Activated T-helper 2 cell treated with anti-CD3 and anti-CD28 coated beads, Interferon-gamma antibody, Interleukin-2, Interleukin-4, amounts not matched to agents 10 μg/mL and 5 μg/mL and 100 μg/mL, durations not matched to agents 14 hours and 24 hours and 36 hours (primary cell): ENCODE measurements at regions not wholly inside any gene's neighbourhood (a gene's known extent, or its start where the extent isn't known, plus 50 kb on each side); places are given as distances from the start of the nearest gene placed in this dataset.
"Not testable (repeated sequence)": the region's sequence is repeated elsewhere in the genome, so short reads cannot be mapped to it uniquely, and the experiment has no call there.

Source experiments
- DNase-seq: peaks from one replicate; pipeline ENCODE4 v3.0.0; 2021; ENCODE audit warnings: low spot score
- H3K27ac Mint-ChIP-seq: one replicate; pipeline ENCODE4 v1.8.0; 2021; ENCODE audit warnings: mixed read lengths
- H3K27me3 Mint-ChIP-seq: one replicate; pipeline ENCODE4 v1.8.0; 2021; ENCODE audit warnings: low read depth, mixed read lengths
- H3K36me3 Mint-ChIP-seq: one replicate; pipeline ENCODE4 v1.8.0; 2021; ENCODE audit warnings: low read depth, mixed read lengths
- H3K4me1 Mint-ChIP-seq: one replicate; pipeline ENCODE4 v1.8.0; 2021; ENCODE audit warnings: low read depth, mixed read lengths
- H3K4me3 Mint-ChIP-seq: one replicate; pipeline ENCODE4 v1.8.0; 2021; ENCODE audit warnings: low read depth, mild to moderate bottlenecking, moderate library complexity, mixed read lengths
- H3K9me3 Mint-ChIP-seq: one replicate; pipeline ENCODE4 v1.8.0; 2021; ENCODE audit warnings: mixed read lengths
- intact Hi-C: fragments of 100-400 bp; cut with micrococcal nuclease; formaldehyde crosslinking; loops from one replicate; pipeline ENCODE4 v1.15.1; 2023

- H3K9me3 Mint-ChIP-seq = peaks cover 43% of the 10 kb centered on the region
- H3K4me3 Mint-ChIP-seq = no peak overlapping the region
- intact Hi-C loops = no loop called here
- H3K27ac Mint-ChIP-seq = no peak overlapping the region
- no peak for DNase-seq
- no peaks in the 10 kb centered on the region for H3K4me1 Mint-ChIP-seq
- no peaks in the 10 kb centered on the region for H3K27me3 Mint-ChIP-seq
- no peaks in the 10 kb centered on the region for H3K36me3 Mint-ChIP-seq
Observed at GRCh38 chr2:116238511-116238910, 1576.0 kb upstream of the DDX18 start.

GRCh38 chr2:116250376-116250775, 1564.1 kb upstream of the DDX18 start:
- no peaks in the 10 kb centered on the region for H3K27me3 Mint-ChIP-seq
- no peaks in the 10 kb centered on the region for H3K36me3 Mint-ChIP-seq
- H3K9me3 Mint-ChIP-seq = peaks cover 45% of the 10 kb centered on the region
- intact Hi-C loops = no loop called here
- no peak overlapping the region for H3K4me3 Mint-ChIP-seq
- H3K27ac Mint-ChIP-seq = no peak overlapping the region
- no peaks in the 10 kb centered on the region for H3K4me1 Mint-ChIP-seq
- no peak for DNase-seq

GRCh38 chr2:116264872-116265271, 1549.6 kb upstream of the DDX18 start:
- H3K4me1 Mint-ChIP-seq = no peaks in the 10 kb centered on the region
- peaks cover 44% of the 10 kb centered on the region for H3K9me3 Mint-ChIP-seq
- intact Hi-C loops = no loop called here
- H3K27ac Mint-ChIP-seq = no peak overlapping the region
- H3K4me3 Mint-ChIP-seq = no peak overlapping the region
- H3K27me3 Mint-ChIP-seq = no peaks in the 10 kb centered on the region
- no peaks in the 10 kb centered on the region for H3K36me3 Mint-ChIP-seq
- DNase-seq = no peak

- Mint-ChIP-seq H3K27me3 (no peaks in the 10 kb centered on the region), H3K9me3 (peaks cover 27% of the 10 kb centered on the region), H3K4me3 (no peak overlapping the region), H3K36me3 (no peaks in the 10 kb centered on the region), H3K27ac (no peak overlapping the region), H3K4me1 (no peaks in the 10 kb centered on the region)
- intact Hi-C loops = no loop called here
- no peak for DNase-seq
Observed at GRCh38 chr2:116269040-116269439, 1545.5 kb upstream of the DDX18 start.

- Mint-ChIP-seq H3K4me1 (no peaks in the 10 kb centered on the region), H3K27ac (no peak overlapping the region), H3K9me3 (peaks cover 22% of the 10 kb centered on the region)
Observed at GRCh38 chr2:116304328-116304727, 1510.2 kb upstream of the DDX18 start.

GRCh38 chr2:116317111-116317510, 1497.4 kb upstream of the DDX18 start:
- Mint-ChIP-seq H3K27me3 (no peaks in the 10 kb centered on the region), H3K4me1 (no peaks in the 10 kb centered on the region), H3K36me3 (no peaks in the 10 kb centered on the region), H3K4me3 (no peak overlapping the region), H3K9me3 (peaks cover 53% of the 10 kb centered on the region), H3K27ac (no peak overlapping the region)
- DNase-seq = no peak
- intact Hi-C loops = no loop called here

More at GRCh38 chr2:116304328-116304727, 1510.2 kb upstream of the DDX18 start:
- intact Hi-C loops = no loop called here
- Mint-ChIP-seq H3K27me3 (no peaks in the 10 kb centered on the region), H3K36me3 (no peaks in the 10 kb centered on the region), H3K4me3 (no peak overlapping the region)
- DNase-seq = no peak

- intact Hi-C loops, H3K27me3 Mint-ChIP-seq, H3K27ac Mint-ChIP-seq, H3K4me3 Mint-ChIP-seq, H3K4me1 Mint-ChIP-seq, DNase-seq, H3K36me3 Mint-ChIP-seq: not testable (repeated sequence)
- peaks cover 49% of the 10 kb centered on the region for H3K9me3 Mint-ChIP-seq
Observed at GRCh38 chr2:116318551-116318950, 1495.9 kb upstream of the DDX18 start.

- H3K4me3 Mint-ChIP-seq = no peak overlapping the region
- no peaks in the 10 kb centered on the region for H3K4me1 Mint-ChIP-seq
- no peaks in the 10 kb centered on the region for H3K27me3 Mint-ChIP-seq
- no peaks in the 10 kb centered on the region for H3K36me3 Mint-ChIP-seq
- intact Hi-C loops = no loop called here
- H3K9me3 Mint-ChIP-seq = peaks cover 50% of the 10 kb centered on the region
- DNase-seq = no peak
- no peak overlapping the region for H3K27ac Mint-ChIP-seq
Observed at GRCh38 chr2:116319001-116319400, 1495.5 kb upstream of the DDX18 start.

- Mint-ChIP-seq H3K4me3 (no peak overlapping the region), H3K36me3 (no peaks in the 10 kb centered on the region), H3K9me3 (peaks cover 56% of the 10 kb centered on the region), H3K27ac (no peak overlapping the region), H3K4me1 (no peaks in the 10 kb centered on the region), H3K27me3 (no peaks in the 10 kb centered on the region)
- intact Hi-C loops = no loop called here
- DNase-seq = no peak
Observed at GRCh38 chr2:116319935-116320334, 1494.6 kb upstream of the DDX18 start.

GRCh38 chr2:116329280-116329679, 1485.2 kb upstream of the DDX18 start:
- Mint-ChIP-seq H3K4me1 (no peaks in the 10 kb centered on the region), H3K4me3 (no peak overlapping the region), H3K36me3 (no peaks in the 10 kb centered on the region), H3K27ac (no peak overlapping the region), H3K9me3 (peaks cover 42% of the 10 kb centered on the region), H3K27me3 (no peaks in the 10 kb centered on the region)
- no peak for DNase-seq
- intact Hi-C loops = no loop called here

GRCh38 chr2:116340690-116341089, 1473.8 kb upstream of the DDX18 start:
- no peak overlapping the region for H3K4me3 Mint-ChIP-seq
- no peaks in the 10 kb centered on the region for H3K4me1 Mint-ChIP-seq
- intact Hi-C loops = no loop called here
- no peak overlapping the region for H3K27ac Mint-ChIP-seq
- peaks cover 48% of the 10 kb centered on the region for H3K9me3 Mint-ChIP-seq
- DNase-seq = no peak
- no peaks in the 10 kb centered on the region for H3K27me3 Mint-ChIP-seq
- no peaks in the 10 kb centered on the region for H3K36me3 Mint-ChIP-seq

- DNase-seq = no peak
- Mint-ChIP-seq H3K36me3 (no peaks in the 10 kb centered on the region), H3K4me1 (no peaks in the 10 kb centered on the region), H3K27me3 (no peaks in the 10 kb centered on the region), H3K4me3 (no peak overlapping the region), H3K27ac (no peak overlapping the region), H3K9me3 (peaks cover 41% of the 10 kb centered on the region)
- intact Hi-C loops = no loop called here
Observed at GRCh38 chr2:116366212-116366611, 1448.3 kb upstream of the DDX18 start.

GRCh38 chr2:116378786-116379185, 1435.7 kb upstream of the DDX18 start:
- no peak for DNase-seq
- Mint-ChIP-seq H3K36me3 (no peaks in the 10 kb centered on the region), H3K9me3 (peaks cover 41% of the 10 kb centered on the region)

GRCh38 chr2:116411211-116411610, 1403.3 kb upstream of the DDX18 start:
- Mint-ChIP-seq H3K9me3 (peaks cover 48% of the 10 kb centered on the region), H3K36me3 (no peaks in the 10 kb centered on the region), H3K4me1 (no peaks in the 10 kb centered on the region), H3K27me3 (no peaks in the 10 kb centered on the region), H3K27ac (no peak overlapping the region), H3K4me3 (no peak overlapping the region)
- no peak for DNase-seq
- intact Hi-C loops = no loop called here

More at GRCh38 chr2:116378786-116379185, 1435.7 kb upstream of the DDX18 start:
- H3K4me1 Mint-ChIP-seq = no peaks in the 10 kb centered on the region
- H3K27me3 Mint-ChIP-seq = no peaks in the 10 kb centered on the region
- no peak overlapping the region for H3K27ac Mint-ChIP-seq
- intact Hi-C loops = no loop called here
- H3K4me3 Mint-ChIP-seq = no peak overlapping the region
